OCI-LY1 (cell line): ENCODE measurements at regions not wholly inside any gene's neighbourhood (a gene's known extent, or its start where the extent isn't known, plus 50 kb on each side); places are given as distances from the start of the nearest gene placed in this dataset.

Source experiments
- H2AFZ ChIP-seq: fragments of 200-600 bp; sonication (generic), shearing (Covaris generic); 2 replicates; pipeline ENCODE4 v1.6.0; 2014; ENCODE audit warnings: antibody characterized with exemption, mild to moderate bottlenecking, low read length
- H3F3A ChIP-seq: fragments of 200-600 bp; sonication (generic), shearing (Covaris generic); 2 replicates; pipeline ENCODE4 v1.6.0; 2014; ENCODE audit warnings: mild to moderate bottlenecking, antibody characterized with exemption, low read length, moderate library complexity; ENCODE audit not compliant: insufficient read depth
- H3K27ac ChIP-seq: fragments of 200-600 bp; sonication (generic); 2 replicates; pipeline ENCODE4 v1.5.1; 2014; ENCODE audit warnings: low read length, mixed run types, mild to moderate bottlenecking, low read depth; ENCODE audit not compliant: poor library complexity, severe bottlenecking
- H3K27me3 ChIP-seq: fragments of 200-600 bp; sonication (generic); 2 replicates; pipeline ENCODE4 v1.6.0; 2014; ENCODE audit warnings: antibody characterized with exemption, mild to moderate bottlenecking, low read length, moderate library complexity; ENCODE audit not compliant: insufficient read depth
- H3K36me3 ChIP-seq: fragments of 200-600 bp; sonication (generic); 2 replicates; pipeline ENCODE4 v1.6.1; 2014; ENCODE audit warnings: mild to moderate bottlenecking, antibody characterized with exemption, low read length, moderate library complexity, mixed read lengths; ENCODE audit not compliant: insufficient read depth
- H3K4me1 ChIP-seq: fragments of 200-600 bp; sonication (generic); 2 replicates; pipeline ENCODE4 v1.5.1; 2014; ENCODE audit warnings: mild to moderate bottlenecking, low read length, moderate library complexity; ENCODE audit not compliant: insufficient read depth, severe bottlenecking
- H3K4me2 ChIP-seq: fragments of 200-600 bp; sonication (generic), shearing (Covaris generic); 2 replicates; pipeline ENCODE4 v1.6.1; 2014; ENCODE audit warnings: low read length
- H3K4me3 ChIP-seq: fragments of 200-600 bp; sonication (generic); 2 replicates; pipeline ENCODE4 v1.5.1; 2014; ENCODE audit warnings: low read length, low read depth, mild to moderate bottlenecking, mixed read lengths; ENCODE audit not compliant: poor library complexity, severe bottlenecking
- H3K79me2 ChIP-seq: fragments of 200-600 bp; shearing (Covaris generic); 2 replicates; pipeline ENCODE4 v1.6.1; 2016; ENCODE audit warnings: mixed run types, low read length, mixed read lengths; ENCODE audit not compliant: insufficient read depth
- H3K9ac ChIP-seq: fragments of 200-600 bp; sonication (generic), shearing (Covaris generic); 2 replicates; pipeline ENCODE4 v1.6.1; 2014; ENCODE audit warnings: mild to moderate bottlenecking, low read length, mixed read lengths
- H3K9me2 ChIP-seq: fragments of 200-600 bp; sonication (generic), shearing (Covaris generic); 2 replicates; pipeline ENCODE4 v1.6.1; 2014; ENCODE audit warnings: low read depth, mild to moderate bottlenecking, low read length, mixed read lengths
- H3K9me3 ChIP-seq: fragments of 200-600 bp; shearing (Covaris generic); 2 replicates; pipeline ENCODE4 v1.6.1; 2014; ENCODE audit warnings: low read length, mixed read lengths
- H4K20me1 ChIP-seq: fragments of 200-600 bp; sonication (generic), shearing (Covaris generic); 2 replicates; pipeline ENCODE4 v1.6.0; 2016; ENCODE audit warnings: mild to moderate bottlenecking, low read length; ENCODE audit not compliant: insufficient read depth
- EZH2 ChIP-seq: fragments of 200-600 bp; sonication (generic), shearing (Covaris generic); IDR thresholded peaks from 2 replicates; pipeline ENCODE4 v1.8.0; 2017; ENCODE audit warnings: borderline replicate concordance, mixed run types, mild to moderate bottlenecking, antibody characterized with exemption, low read length, moderate library complexity, mixed read lengths
- TF ChIP-seq, protein P1 (sequence below): fragments of 200-600 bp; sonication (generic), shearing (Covaris generic); IDR thresholded peaks from 2 replicates; pipeline ENCODE4 v1.5.1; 2017; ENCODE audit warnings: mild to moderate bottlenecking, antibody characterized with exemption, low read length, moderate library complexity, mixed read lengths

DNA sequence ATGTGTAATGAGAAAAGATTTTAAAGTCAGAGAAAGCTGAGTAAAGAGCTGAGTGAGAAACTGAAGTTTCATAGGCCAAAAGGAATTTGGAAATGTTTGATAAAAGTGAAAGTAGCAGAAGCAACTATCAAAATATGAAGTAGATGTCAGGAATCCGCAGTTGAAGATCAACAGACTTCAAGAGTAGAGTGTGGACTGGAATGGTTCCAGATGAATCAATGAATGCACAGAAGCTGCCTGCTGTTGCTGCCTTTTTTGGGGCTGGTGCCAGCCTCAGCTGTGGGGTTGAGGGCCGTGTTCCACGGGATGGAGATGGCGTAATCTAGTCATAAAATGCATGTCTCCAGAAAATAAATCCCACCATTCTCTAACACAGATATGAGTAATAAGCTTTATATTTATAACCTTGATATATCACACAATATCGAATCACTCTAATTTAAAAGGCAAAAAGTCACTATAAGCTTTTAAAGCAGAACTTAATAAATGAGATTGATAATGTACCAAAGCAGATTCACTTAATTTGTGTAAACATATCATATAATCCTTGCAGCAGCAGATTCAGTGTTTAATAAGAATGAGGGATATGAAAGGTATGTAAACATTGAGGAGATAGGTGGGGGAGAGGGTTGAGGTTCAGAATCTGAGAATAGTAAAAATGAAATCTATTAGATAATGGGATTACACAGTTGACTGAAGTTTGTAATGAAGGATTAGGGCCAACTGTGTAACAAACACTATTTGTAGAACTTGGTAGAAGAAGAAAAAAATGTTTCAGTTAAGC is 652.3 kb upstream of the FTMT start:
- Histone ChIP-seq H3K4me2 (no peak overlapping the region), H3K36me3 (no peaks in the 10 kb centered on the region), H2AFZ (no peak overlapping the region), H3K4me1 (no peaks in the 10 kb centered on the region), H3F3A (no peaks in the 10 kb centered on the region), H4K20me1 (no peaks in the 10 kb centered on the region), H3K27ac (no peak overlapping the region), H3K79me2 (no peaks in the 10 kb centered on the region), H3K9me2 (no peaks in the 10 kb centered on the region), H3K9ac (no peak overlapping the region), H3K9me3 (no peaks in the 10 kb centered on the region), H3K27me3 (no peaks in the 10 kb centered on the region), H3K4me3 (no peak overlapping the region)
- TF ChIP-seq, protein P1, sequence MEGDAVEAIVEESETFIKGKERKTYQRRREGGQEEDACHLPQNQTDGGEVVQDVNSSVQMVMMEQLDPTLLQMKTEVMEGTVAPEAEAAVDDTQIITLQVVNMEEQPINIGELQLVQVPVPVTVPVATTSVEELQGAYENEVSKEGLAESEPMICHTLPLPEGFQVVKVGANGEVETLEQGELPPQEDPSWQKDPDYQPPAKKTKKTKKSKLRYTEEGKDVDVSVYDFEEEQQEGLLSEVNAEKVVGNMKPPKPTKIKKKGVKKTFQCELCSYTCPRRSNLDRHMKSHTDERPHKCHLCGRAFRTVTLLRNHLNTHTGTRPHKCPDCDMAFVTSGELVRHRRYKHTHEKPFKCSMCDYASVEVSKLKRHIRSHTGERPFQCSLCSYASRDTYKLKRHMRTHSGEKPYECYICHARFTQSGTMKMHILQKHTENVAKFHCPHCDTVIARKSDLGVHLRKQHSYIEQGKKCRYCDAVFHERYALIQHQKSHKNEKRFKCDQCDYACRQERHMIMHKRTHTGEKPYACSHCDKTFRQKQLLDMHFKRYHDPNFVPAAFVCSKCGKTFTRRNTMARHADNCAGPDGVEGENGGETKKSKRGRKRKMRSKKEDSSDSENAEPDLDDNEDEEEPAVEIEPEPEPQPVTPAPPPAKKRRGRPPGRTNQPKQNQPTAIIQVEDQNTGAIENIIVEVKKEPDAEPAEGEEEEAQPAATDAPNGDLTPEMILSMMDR, result no peak
- no peak for TF ChIP-seq EZH2

DNA sequence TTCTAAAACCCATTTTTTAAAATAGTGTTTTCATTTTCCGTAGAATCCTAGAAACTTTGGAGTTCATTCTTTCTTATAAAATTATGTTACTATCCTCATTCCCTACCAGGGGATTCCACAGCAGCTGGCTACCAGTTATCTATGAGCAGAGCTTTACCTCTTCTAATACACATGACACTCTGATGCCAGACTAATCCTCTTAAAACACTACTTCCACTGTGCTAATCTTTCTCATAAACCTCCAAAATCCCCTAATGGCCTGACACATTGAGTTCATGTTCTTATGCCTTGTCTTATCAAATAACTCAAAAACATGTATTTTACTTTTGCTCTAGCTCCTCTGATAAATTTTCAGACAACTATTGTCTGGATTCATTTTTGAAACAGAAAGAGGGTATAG is 633.6 kb upstream of the FTMT start:
- no peak overlapping the region for H3K4me2 ChIP-seq
- no peaks in the 10 kb centered on the region for H3K27me3 ChIP-seq
- no peak overlapping the region for H2AFZ ChIP-seq
- TF ChIP-seq, protein P1, result no peak
- no peak for TF ChIP-seq EZH2
- no peaks in the 10 kb centered on the region for H3K4me1 ChIP-seq
- H3K4me3 ChIP-seq, result no peak overlapping the region
- no peaks in the 10 kb centered on the region for H3F3A ChIP-seq
- H3K36me3 ChIP-seq, result no peaks in the 10 kb centered on the region
- no peak overlapping the region for H3K9ac ChIP-seq
- no peak overlapping the region for H3K27ac ChIP-seq
- H3K9me2 ChIP-seq, result no peaks in the 10 kb centered on the region
- H3K9me3 ChIP-seq, result no peaks in the 10 kb centered on the region
- no peaks in the 10 kb centered on the region for H4K20me1 ChIP-seq
- no peaks in the 10 kb centered on the region for H3K79me2 ChIP-seq

DNA sequence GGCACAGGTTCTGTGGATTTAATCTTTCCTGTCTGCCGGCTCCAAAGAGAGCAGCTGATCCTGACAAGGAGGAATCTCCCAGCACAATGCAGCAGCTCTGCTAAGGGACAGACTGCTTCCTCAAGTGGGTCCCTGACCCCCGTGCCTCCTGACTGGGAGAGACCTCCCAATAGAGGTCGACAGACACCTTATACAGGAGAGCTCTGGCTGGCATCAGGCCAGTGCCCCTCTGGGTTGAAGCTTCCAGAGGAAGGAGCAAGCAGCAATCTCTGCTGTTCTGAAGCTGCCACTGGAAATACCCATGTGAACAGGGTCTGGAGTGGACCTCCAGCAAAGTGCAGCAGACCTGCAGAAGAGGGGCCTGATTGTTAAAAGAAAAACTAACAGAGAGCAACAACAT is 630.2 kb upstream of the FTMT start:
- no peaks in the 10 kb centered on the region for H3K36me3 ChIP-seq
- no peaks in the 10 kb centered on the region for H3K9me2 ChIP-seq
- H3K9ac ChIP-seq, result no peak overlapping the region
- H3F3A ChIP-seq, result no peaks in the 10 kb centered on the region
- no peak overlapping the region for H3K27ac ChIP-seq
- no peaks in the 10 kb centered on the region for H3K79me2 ChIP-seq
- no peaks in the 10 kb centered on the region for H3K4me1 ChIP-seq
- H3K4me2 ChIP-seq, result no peak overlapping the region
- no peak overlapping the region for H3K4me3 ChIP-seq
- no peak overlapping the region for H2AFZ ChIP-seq
- H4K20me1 ChIP-seq, result no peaks in the 10 kb centered on the region
- H3K9me3 ChIP-seq, result no peaks in the 10 kb centered on the region
- no peak for TF ChIP-seq EZH2
- TF ChIP-seq, protein P1, result no peak
- H3K27me3 ChIP-seq, result no peaks in the 10 kb centered on the region
